NCI-H2196 treated with DMSO at 0.1 percent for 48 hours (cell line): ENCODE measurements at regions not wholly inside any gene's neighbourhood (a gene's known extent, or its start where the extent isn't known, plus 50 kb on each side); places are given as distances from the start of the nearest gene placed in this dataset.
"Not testable (repeated sequence)": the region's sequence is repeated elsewhere in the genome, so short reads cannot be mapped to it uniquely, and the experiment has no call there.

Source experiments
- DNase-seq: peaks from one replicate; lab custom pipeline; 2025; ENCODE audit not compliant: unreplicated experiment; lab: John Stamatoyannopoulos, UW

DNA sequence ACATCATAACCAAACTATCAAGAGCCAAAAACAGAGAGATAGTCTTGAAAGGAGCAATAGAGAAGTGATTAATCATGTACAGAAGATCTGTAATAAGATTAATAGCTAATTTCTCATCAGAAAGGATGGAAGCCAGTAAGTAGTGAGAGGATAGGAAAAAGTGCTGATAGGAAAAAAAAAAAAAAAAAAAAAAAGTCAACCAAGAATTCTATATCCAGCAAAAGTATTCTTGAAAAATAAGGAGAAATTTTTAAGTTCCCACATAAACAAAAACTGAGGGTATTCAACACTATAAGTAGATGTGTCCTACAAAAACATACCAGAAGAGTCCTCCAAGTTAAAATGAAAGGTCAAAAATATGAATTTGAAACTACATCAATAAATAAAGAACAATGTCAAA is 218.7 kb upstream of the GPC6 start:
- DNase-seq = no peak

DNA sequence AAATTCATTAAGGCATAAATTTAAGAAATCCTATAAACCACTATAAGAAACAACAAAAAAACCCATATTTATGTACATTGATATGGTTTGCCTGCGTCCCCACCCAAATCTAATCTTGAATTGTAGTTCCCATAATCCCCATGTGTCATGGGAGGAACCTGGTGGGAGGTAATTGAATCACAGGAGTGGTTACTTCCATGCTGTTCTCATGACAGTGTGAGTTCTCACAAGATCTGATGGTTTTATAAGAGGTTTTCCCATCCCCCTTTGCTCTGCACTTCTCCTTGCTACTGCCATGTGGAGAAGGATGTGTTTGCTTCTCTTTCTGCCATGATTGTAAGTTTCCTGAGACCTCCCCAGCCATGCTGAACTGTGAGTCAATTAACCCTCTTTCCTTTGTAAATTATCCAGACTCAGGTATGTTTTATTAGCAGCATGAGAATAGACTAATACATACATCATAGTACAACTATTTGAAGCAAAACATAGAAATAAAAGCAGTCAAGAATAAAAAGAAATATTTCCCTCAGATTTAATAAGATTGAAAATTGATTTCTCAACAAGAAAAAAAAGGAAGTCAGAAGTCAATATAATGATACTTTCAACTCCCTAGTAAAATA is 209.0 kb upstream of the GPC6 start:
- no peak for DNase-seq

DNA sequence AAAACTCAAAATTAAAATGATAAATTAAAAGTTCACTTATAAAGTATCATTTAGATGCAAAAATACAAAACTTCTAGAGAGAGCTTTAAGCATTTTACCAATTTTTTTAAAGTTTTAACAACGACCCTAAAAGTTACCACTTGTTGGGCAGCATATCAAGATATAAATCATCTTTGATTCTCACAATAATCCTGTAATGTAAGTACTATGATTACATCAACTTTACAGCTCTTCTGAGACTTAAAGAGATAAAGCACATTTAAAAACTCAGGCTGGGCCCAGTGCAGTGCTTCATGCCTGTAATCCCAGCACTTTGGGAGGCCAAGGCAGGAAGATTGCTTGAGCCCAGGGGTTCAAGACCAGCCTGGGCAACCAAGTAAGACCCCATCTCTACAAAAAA is 202.7 kb upstream of the GPC6 start:
- no peak for DNase-seq

DNA sequence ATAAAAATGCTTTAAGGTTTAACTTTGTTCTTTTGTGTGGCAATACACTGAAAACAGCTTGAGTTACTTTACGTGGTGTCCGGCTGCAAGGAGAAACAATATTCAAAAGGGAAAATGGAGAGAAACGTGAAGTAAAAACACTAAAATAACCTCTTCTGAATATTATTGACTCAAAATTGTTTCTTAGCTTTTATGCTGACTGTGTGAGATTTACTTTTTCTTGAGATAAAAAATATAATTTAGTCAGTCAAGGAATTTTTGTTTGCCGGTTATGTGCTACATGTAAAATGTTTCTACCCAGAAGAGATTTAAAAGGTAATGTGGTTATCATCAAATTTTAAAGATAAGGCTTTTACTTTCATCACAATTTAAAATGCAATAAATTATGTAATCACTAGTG is 200.6 kb upstream of the GPC6 start:
- no peak for DNase-seq

DNA sequence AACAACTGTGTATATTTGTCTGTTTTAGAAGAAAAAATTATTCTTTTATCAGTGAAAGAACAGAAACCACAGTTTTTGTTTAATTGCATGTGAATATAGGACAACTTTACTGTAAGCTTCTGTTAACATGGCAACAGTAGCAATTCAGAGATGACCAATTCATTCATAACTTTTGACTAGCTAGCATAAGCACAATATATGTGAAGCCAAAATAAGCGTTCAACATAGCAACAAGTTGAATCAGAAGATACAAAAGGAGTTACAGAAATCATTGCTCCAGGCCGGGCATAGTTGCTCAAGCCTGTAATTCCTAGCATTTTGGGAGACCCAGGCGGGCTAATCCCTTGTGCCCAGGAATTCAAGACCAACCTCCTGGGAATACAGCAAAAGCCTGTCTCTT is 197.1 kb upstream of the GPC6 start:
- no peak for DNase-seq

DNA sequence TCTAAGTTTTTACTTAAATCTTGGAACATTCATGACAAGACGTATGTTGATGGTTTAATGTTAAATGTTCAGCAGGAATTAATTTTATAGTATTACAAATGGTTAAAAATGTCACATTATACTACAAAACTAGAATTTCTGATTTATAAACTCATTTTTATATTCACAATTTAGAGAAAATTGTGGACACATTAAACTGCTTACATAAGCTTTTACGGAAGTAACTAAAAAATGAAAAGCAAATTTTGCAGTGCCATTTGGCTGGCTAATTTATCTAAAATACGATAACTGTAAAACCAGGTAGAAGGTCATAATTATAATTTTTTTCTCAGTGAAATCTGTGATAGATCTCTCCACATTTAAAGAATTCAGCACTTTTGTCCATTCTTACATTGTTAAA is 190.2 kb upstream of the GPC6 start:
- no peak for DNase-seq

DNA sequence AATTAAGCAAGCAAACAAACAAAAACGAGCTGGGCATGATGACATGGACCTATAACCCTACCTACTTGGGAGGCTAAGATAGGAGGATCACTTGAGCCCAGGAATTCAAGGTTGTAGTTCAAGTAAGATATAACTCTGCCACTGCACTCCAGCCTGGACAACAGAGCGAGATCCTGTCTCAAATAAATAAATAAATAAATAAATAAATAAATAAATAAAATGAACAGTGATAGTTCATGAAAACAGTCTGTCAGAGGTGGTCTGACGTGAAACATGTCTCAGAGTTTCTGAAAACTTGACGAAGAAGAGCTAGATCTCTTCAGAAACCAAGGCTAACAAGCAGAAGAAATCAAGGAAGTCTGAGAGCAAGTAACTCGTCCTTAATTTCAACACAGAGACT is 188.8 kb upstream of the GPC6 start:
- no peak for DNase-seq

DNA sequence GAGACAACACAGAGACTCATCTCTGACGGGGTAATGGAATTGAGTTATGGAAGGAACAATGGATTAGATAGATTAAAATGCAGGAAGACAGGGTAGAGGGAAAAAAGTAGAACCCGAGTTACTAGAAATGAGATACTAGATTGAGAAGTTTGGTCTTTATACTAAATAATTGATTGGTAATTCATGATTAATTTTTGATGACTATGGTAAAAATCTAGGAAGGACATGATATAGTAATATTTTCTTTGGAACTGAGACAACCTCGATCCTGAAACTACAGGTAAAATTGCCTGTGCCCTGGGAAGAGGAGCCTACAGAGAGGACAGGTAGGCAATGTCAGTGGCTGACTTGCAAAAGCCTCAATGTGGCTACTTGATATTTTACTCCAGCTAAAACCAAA is 188.4 kb upstream of the GPC6 start:
- no peak for DNase-seq

DNA sequence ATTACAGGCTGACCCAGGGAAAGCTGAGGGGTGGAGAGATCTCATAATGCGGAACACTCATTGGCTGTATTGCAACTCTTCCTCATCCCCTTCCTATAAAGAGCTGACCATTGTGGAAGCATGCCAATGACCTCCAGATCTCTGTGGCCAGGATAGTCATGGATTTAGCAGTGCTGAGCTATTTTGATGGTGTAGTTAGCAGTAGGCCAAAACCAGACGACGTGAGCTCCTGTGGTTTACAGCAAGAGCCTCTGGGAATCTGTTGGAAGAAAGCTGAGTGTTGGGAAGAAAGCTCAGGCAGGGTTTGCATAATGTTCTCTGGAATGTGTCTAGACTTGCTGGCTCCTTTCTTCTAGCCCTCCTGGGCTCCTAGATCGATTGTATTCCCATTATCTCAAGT is 187.5 kb upstream of the GPC6 start:
- DNase-seq = no peak

DNA sequence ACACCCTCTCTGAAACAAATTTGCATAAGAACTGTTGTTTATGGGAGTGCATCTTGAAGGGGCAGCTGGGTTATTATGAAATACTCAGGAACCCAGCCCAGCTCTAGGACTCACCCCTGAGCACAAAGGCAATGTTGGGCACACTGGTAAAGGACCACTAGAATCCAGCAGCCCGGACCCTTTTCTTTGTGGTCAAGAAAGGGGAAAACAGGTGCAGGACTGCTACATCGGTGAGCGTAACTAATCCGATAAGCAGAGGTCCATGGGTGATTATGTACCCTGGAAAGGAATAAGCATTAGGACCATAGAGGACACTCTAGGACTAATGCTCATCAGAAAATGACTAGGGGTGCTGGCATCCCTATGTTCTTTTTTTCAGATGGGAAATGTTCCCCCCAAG is 185.0 kb upstream of the GPC6 start:
- DNase-seq = not testable (repeated sequence)

DNA sequence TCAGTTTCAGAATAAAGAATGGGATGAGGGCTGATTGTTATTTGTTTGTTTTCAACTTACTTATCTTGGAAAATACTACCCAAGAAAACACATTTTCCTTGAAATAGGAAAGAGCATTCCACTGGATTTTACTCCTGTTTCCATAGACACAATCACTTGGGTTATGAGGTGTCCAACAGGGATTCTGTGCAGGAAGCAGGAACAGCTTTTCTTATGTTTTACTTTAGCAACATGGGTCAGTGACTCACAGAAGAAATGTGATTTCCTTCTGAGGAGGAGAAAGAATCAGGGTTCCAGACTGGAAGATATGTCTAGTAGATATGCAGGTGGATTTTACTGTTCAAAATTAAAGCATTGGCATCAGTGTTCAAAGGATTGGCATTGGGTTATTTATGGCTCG is 180.8 kb upstream of the GPC6 start:
- no peak for DNase-seq

DNA sequence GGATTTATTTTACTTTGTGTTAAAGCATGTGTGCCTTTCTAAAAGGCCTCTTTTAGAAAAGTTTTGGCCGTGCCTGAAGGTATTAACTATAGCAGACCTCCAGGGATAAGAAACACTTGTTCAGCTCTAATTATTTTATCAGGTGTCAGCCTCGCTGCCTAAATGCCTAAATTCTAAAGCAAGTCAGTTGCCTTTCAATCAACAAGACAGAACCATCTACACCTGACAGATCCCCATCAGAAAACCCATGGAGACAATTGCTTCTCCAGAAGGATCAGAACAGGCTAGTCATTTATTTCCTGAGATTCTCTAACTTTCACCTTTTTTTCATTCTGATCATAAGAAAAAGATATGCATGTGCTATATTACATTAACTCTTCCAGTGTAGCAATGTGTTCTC is 171.4 kb upstream of the GPC6 start:
- DNase-seq = no peak

DNA sequence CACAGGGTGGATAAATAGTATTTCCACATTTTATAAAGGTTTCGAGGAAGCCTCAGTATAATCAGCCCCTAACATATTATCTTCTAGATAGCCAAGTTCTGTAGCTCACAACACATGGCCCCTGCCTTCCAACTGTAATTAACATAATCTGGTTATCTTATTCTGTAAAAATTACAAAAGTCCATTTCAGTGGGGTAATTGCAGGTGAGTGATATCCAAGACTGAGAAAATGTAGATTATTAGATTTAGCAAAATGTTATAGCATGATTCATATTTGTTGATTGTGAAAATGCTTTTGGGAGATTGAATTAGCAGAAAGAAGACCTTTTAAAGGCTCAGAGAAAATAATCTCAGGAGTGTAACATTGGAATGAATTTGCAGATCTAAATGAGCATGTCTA is 168.3 kb upstream of the GPC6 start:
- no peak for DNase-seq

DNA sequence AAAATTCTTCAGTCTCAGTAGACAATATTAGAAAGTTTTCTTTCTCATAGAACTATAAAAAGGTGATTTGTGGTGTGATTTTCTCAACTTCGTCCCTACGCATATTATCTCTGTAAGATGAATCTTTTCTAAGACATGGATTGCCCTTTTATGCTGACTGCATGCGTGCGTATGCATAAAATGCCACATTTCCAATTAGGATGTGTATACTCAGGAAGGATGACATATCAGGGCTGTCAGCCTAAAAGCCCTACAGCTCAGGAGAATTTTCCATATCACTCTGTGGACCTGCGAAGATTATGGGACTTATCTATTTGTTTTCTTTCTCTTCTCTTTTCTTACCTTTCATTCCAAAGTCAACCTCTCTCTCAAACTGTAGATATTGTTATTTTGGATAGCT is 166.5 kb upstream of the GPC6 start:
- DNase-seq = no peak

DNA sequence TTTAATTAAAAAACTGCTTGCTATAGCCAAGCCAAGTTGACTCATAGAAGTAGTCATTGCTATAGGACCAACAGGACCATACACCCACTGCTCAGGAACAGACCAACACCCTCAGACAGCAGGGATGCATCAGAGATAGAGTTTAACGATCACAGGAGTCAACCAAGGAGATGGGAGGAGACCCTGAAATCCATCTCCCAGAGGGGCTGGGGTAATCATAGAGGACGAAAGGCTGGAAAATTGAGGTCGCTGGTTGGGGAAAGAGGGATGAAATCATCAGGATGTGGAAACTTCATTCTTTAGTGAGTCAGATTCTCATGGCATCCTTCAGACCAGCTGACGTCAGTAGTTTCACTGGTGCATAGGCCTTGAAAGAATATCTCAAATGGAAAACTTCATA is 160.4 kb upstream of the GPC6 start:
- DNase-seq = no peak

DNA sequence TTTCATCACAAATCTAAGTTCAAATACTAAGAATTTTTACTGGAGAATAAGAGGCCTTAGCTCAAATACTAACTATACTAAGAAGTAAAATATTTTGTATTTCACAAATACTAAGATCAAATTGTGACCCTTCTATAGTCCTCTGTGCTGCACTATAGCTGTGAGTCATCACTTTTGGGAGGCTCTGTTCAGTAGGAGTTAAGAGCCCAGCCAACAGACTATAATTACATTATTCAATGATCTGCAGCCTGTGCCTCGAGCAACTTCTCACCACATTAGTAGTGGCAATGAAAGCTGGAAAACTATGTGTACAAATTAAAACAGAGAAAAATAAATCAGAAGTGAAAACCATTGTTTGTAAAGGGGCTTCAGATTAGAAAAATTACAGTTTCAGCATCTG is 147.3 kb upstream of the GPC6 start:
- no peak for DNase-seq

DNA sequence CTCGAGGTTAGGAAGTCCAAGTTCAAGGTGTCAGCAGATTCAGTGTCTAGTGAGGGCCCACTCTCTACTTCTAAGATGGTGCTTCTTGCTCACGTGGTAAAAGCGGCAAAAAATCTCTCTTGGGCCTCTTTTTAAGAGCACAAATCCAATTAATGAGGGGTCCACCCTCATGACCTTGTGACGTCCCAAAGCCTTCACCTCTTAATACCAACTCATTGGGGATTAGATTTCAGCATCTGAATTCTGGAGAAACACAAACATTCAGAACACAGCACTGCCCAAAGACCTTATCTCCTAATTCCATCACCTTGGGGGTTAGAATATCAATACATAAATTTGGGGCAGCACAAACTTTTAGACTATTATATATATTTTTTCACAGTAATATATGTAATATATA is 146.4 kb upstream of the GPC6 start:
- no peak for DNase-seq

DNA sequence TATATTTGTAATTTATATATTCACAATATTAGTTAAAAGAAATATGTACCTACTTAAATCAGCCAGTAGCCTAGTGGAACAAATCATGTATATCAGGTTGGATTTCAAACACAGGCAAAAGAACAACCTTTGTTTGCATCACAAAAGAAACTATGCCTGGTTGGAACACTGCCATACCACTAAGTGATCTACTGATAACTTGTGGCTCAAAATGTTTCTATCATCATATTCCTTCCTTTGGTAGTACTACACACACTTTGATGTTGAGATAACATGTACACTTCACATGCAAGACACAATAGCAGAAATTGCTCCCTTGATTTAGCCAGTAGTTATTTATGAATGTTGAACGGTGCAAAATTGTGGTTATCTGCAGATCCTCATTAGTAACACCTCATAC is 146.0 kb upstream of the GPC6 start:
- DNase-seq = peak; percentile 11

DNA sequence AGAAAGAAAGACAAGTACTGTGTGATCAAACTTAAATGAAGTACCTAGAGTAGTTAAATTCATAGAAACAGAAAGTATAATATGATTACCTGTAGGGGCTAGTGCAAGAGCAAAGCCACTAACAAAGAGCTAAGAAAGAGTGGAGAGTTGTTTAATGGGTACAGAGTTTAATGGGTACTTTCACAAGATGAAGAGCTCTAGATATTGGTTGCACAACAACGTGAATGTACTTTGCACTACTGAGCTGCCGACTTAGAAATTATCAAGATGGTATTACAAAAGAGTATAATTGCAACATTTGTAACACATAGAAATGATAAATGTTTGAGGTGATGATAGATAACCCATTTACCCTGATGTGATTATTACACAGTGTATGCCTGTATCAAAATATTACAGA is 140.3 kb upstream of the GPC6 start:
- no peak for DNase-seq

DNA sequence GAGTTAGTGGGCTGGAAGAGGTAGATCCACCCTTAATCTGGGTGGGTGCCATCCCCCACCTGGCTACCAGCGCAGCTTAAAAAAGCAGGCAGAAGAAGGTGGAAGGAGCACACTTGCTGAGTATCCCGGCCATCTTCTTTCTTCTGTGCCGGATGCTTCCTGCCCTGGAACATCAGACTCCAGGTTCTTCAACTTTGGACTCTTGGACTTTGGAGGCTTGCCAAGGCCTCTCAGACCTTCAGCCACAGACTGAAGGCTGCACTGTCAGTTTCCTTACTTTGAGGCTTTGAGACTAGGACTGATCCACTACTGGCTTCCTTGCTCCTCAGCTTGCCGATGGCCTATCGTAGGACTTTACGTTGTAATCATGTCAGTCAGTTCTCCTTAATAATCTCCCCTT is 127.6 kb upstream of the GPC6 start:
- DNase-seq = no peak

DNA sequence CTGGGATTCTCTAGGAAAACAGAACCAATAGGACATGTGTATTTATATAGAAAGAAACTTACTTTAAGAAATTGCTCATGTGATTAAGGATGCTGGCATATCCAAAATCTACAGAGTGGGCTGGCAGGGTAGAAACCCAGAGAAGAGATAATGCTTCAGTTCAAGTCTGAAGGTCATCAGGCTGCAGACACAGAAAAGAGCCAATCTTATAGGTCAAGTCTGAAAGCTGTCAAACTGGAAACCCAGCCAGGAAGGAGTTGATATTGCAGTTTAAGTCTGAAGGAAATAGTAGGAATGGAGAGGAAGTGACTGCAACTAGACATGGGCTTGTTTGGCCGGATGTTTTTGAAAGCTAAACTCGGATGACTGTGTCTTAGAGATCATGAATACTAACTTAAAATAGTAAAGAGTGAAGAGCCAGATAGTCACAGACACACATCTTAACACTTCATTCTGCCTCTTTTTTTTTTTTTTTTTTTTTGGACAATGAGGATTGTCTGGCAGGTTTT is 125.3 kb upstream of the GPC6 start:
- DNase-seq = no peak

DNA sequence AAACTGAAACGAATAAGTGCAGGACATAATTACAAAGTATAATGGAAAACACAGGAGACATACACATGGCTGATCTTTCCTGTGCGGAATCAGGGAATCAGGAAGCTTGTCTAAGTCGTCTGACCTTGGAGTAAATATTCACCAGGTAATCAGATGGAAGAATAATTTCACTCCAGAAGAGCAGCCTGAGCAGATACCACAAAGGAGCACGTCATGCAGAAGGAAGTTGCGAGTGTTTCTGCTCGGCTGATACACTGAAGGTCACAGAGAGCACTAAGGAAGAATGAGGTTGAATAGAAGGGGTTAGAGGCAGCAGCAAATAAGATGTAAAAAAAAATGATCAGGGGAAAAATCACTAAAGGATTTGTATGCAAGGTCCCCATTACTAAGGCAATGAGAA is 122.3 kb upstream of the GPC6 start:
- no peak for DNase-seq

DNA sequence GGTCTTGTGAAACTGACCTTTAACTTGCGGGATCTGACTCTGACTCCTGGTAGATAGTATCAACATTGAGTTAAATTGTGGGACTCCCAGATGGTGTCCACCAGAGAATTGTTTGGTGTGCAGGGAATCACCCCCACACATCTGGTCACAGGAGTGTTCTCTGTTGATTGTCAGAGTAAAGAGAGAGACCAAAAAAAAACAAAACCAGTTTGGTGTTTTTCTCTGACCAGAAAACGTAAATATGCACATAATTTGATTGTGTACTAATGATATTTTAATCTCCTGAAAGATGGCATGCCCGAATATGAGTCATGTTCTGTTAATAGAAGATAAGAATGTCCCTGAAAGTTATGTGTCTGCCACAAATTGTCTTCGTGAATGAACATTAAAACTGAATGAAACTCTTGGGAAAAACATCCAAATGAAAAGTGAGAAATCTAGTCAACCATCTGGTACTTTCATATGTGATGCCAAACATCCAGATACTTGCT is 118.5 kb upstream of the GPC6 start:
- no peak for DNase-seq

DNA sequence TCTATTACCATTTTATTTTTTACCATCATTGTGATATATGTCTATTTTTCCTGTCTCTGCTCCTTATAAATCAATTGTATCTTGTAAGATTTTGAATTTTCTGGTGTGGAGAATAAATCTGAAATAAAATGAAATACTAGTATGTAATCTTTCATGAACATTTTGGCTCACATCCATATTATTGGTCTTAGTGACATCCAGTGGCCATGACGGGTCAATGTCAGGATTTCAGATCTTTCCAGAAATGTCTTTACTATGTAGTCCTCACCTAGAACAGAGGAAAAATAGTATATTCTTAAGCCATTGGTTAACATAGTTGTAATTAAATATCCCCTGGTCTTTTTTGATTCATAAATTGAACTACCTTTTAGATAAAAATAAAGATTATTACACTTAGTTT is 109.8 kb upstream of the GPC6 start:
- DNase-seq = no peak
